CD4-positive, alpha-beta T cell treated with Interleukin-15 for 1 hour (primary cell): ENCODE measurements at regions not wholly inside any gene's neighbourhood (a gene's known extent, or its start where the extent isn't known, plus 50 kb on each side); places are given as distances from the start of the nearest gene placed in this dataset.
A peak's percentile ranks its signal among the peaks of the same experiment; 100 is the strongest.
"Not testable (repeated sequence)": the region's sequence is repeated elsewhere in the genome, so short reads cannot be mapped to it uniquely, and the experiment has no call there.

Experiments
- DNase-seq: peaks from one replicate; pipeline ENCODE4 v3.0.0-alpha.2; 2020

DNA sequence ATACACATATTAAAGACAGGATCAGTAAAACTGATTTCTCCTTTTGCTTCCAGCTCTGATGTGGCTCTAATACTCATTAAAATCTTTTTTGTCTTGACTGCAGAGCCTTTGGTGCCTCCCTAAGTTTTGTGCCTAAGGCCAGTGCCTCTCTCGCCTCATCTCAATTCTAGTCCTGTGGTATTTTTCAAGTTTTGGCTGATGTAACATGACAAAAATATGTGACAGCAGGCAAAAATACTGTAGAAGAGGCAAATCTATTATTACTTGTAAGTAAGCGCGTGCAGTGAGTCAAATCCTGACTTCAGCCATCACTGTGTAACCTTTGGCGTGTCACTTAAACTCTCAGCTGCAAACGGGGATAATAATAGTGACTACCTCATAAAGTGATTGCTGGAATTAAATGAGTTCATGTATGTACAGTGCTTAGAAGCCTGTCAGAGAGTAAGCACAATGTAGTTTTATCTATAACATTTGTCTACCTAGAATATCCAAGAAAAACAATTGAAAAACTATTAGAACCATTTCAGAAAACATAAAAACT lies 74.0 kb downstream of the MAB21L3 start:
- no peak for DNase-seq

DNA sequence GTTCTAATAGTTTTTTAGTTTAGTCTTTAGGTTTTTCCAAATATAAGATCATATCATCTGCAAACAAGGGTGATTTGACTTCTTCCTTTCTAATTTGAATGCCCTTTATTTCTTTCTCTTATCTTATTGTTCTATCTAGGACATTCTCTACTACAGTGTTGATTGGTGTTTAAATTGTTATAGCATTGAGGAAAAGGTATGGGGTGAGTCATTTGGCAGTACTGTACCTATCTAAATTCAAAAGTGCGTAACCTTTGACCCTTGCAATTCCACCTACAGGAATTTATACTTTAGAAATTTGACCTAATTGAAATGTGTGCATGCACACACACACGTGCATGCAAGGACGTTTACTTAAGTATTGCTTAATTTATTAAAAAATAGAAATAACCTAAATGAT lies 78.3 kb downstream of the MAB21L3 start:
- DNase-seq = no peak

DNA sequence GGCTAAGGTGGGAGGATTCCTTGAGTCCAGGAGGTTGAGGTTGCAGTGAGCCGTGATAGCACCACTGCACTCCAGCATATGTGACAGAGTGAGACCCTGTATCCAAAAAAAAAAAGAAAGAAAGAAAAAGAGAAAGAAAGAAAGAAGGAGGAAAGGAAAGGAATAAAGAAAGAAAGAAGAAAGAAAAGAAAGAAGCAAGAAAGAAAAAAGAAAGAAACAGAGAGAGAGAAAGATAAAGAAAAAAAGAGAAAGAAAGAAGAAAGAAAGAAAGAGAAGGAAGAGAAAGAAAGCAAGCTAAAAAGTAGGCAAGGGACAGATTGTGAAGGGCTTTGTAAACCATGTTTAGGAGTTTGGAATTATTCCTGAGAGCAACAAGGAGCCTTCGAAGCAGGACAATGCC lies 80.1 kb downstream of the MAB21L3 start:
- no peak for DNase-seq

DNA sequence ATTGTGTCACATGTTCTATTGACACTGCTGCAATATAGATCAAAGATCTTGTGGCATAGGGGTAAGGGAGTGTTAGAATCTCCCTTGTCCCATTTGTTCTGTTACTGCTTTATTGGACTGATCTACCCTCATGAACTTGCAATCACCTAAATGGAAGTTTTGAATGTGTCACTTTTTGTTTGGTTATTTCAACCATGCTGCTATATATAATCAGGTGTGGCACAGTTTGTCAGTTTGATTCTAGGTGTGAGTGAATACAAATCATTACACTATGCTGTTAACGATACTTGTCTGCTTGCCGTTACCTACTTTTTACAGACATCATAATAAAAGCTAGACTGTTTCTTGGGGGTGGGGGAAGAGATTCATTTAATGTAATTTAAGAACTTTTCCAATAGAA lies 82.6 kb downstream of the MAB21L3 start:
- DNase-seq = no peak

DNA sequence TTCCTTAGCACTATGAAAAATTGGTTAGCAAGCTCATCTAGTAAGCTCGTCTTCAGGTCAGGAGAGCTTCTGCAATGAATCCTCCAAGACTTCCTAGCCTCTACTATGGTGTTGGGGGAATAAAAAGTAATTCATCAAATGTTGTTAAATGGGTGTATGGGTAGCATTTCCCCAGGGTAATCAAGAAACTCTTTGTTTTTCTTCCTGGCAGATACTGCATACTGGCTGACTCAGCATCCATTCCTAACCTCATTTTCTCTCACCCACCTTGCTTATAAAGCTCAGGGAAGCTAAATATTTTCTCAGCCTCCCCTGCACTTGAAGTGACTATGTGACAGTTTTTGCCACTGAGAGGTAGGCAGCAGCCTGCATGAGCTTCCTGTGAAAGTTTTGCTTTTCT lies 83.4 kb downstream of the MAB21L3 start:
- no peak for DNase-seq

DNA sequence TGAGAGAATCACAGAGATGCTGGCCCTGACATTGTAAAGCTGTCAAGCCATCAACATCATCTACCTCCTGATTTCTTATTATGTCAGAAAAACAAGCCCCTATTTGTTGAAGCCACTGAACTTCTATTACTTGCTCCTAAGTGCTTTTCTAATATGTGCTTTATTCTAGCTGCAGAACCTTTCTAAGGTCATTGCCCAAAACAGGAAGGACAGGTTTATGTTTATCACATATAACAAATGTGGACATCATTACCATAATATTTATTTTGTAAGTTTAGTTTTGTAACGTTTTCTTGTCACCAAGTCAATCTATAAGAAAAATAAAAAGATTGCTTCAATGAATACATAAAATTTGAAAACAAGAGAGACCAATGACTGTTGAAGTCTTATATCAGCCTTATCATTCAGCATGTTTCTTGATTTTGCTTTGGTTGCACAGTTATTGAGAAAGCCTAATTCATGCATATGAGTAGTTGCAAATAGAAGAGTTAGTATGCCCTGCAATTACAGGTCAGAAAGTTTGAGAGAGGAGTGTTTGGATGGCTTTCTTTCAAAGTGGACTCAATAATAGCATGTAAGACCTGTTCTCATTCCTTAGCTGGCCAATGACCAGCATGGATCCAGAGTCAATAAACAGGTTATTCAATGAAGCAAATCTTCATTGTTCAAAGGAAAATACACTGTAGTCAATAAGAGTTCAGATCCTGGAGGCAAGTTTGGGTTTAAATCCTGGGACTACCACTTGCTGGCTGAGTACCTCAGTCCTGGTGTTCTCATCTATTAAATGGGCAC lies 84.1 kb downstream of the MAB21L3 start:
- DNase-seq = no peak

DNA sequence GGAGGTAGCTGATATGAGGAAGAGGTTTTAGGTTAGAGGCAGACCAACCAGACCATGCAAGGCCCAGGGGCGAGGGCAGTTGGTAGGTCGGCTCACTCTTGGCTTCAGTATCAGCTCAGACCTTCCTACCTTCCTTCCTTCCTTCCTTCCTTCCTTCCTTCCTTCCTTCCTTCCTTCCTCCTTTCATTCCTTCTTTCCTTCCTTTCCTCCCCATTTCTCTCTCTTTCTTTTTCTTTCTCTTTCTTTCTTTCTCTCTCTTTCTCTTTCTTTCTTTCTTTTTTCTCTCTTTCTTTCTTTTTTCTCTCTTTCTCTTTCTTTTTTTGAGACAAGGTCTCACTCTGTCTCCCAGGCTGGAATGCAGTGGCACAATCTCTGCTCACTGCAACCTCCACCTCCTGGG lies 89.1 kb downstream of the MAB21L3 start:
- DNase-seq = not testable (repeated sequence)

DNA sequence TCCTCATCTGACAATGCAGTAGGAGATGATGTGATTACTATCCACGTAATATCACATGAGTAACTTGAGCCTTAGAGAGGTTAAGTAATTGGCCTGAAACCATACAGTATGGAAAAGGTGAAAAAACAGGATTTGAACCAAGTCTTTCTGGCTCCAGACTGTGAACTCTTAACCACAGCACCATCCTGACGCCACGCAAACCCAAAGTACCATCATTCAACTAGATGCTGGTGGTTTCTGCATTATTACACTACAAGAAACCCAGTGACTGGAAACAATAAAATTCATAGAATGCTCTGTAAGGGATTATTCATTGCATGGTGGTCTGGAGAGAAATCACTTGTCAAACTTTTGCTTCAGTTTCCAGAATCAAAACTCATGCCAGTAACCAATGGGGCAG lies 90.7 kb downstream of the MAB21L3 start:
- DNase-seq = no peak

DNA sequence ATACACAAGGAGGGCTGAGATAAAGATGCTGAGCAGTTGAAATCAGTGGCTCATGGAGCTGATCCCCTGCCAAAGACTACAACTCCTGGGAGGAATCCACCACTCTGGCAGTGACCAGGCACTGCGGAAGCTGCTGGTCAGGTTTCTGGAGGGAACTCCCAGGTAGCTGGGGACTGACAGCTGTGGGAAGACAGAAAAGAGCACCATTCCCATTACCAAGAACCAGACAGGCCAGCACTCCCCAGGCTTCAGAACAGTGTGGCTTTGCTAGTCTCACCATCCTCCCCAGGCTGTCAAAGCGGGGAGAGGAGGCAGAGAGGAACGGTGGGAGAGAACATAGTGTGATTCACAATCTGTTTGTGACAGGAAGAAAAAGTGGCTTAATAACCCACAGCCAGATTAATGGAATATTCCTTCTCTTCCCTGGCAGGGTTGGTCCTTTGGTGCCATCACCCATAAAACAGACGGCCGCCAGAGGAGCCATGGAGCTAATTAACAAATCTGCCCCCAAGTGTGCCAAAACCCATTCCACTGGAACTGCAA lies 92.1 kb downstream of the MAB21L3 start:
- DNase-seq = no peak

DNA sequence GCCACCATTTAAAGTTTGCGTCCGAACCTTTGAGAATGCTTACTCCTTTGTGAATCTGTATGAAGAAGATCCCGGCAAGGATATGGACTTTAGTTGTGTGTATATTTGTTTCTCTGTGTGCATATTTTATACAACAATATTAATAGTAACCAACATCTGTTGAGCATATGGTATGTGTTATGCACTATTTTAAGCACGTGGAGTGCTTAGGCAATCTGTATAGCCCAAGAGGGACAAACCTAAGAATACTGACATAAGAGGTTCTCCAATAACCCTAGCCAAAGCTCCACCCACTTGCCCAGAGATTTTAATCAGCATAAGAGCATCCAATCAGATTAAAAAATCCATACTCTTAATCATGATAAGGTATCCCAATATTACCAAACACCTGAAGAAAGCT lies 92.7 kb downstream of the MAB21L3 start:
- DNase-seq = no peak

DNA sequence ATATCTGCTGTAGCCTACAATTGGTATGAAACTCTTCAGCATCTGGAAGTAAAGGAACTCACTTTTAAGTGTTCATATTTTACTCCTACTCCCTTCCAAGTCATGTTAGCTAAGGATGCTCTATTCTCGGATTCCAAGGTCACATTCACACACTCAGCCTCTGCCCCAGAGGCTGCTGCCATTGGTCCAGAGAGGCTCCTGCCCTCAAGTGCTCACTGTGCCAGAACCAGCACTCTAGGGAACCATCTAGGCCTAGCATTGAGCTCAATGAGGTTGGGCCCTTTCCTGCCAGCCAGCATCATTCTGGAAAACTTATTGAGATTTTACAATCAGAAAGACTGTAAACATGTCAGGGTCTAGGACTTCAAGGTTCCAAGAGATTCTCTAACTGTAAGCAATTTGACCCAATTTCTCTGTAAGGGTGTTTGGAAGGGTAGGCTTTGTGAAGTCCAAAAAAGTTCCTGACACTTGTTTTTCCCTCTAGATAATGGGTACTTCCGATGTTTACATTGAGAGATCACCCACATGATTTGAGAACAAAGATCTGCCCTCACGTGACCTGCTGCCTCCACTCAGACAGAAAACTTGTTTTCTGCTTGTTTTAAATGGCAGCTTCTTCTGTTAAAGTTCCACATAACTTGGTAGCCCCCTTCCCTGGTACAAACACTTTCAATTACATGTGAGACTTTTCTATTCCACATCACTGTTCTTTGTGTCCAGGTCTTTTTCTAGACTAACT lies 94.9 kb downstream of the MAB21L3 start:
- no peak for DNase-seq

DNA sequence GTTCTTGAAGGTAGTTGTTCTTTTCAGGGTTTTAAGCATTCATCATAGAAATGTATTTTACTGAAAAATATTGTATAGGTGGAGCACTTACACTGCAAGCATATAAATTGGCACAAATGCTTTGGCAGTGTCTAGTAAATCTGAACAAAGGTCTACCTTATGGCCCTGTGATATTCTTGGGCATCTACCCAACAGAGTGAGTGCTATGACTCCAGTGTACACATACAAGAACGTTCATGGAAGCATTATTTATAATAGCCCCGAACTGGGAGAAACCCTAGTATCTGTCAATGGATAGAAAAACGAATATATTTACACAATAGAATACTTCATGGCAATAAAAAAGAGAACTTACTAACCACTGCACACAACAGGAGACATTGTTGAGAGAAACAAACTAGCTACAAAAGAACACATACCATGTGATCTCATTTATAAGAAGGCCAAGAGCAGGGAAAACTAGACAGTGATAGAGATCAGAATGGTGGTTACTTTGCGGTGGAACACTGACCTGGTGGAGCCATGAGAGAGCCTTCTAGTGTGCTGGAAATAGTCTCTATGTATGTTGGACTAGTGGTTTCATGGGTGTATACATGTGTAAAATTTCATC lies 96.0 kb downstream of the MAB21L3 start:
- no peak for DNase-seq

DNA sequence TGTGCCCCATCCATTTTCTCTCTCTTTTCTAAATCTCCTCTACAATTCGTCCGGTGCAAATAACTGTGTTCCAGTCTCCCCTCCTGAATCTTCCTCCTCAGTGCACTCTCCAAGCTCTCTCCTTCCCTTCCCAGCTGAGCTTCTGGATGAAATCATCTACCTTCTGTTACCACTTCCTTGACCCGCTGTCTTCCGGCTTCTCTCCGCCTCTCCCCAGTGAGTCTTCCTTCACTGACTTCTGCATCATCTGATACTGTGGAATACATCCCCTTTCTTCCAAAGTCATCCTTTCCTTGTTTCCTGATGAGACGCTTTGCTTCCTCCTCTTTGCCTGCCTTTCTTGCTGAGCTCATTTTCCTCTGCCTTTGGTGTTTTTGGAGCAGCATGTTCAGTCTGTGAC lies 96.9 kb downstream of the MAB21L3 start:
- DNase-seq = no peak

DNA sequence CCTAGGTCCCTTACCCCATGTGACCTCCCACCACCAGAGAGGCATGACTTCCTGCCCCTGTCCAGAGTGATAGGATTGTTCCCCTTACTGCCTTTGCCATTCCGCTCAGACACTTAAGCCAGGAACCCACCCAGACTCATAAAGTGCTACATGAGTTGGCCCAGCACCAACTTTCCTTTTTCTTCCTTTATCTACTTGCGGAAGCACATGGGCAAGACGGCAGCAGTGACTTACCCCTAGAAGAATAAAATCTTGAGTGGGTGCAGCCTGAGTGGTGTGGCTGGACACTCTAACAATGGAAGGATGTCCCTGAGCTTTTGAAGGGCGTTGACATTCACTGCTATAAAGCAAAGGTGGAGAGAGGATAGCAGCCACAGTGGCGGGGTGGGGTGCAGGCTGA lies 100.1 kb downstream of the MAB21L3 start:
- no peak for DNase-seq

DNA sequence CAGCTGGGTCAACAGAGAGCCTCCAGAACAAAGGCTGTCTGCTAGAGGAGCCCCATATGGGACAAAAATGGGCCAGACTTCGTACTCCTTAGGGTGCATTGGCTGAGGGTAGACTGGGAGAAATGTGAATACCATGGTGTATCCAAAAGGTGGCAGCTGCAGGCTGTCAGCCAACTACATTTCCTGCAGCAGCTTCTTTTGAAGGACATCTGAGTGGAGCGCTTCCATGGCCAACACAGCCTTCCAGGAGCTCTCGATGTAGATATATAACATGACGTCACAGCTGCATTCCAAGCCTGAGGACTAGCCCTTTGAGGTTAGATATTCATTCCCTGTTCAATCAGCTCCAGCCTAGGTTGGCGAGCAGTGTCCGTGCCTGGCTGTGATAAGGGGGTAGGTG lies 107.7 kb downstream of the MAB21L3 start:
- DNase-seq = no peak

DNA sequence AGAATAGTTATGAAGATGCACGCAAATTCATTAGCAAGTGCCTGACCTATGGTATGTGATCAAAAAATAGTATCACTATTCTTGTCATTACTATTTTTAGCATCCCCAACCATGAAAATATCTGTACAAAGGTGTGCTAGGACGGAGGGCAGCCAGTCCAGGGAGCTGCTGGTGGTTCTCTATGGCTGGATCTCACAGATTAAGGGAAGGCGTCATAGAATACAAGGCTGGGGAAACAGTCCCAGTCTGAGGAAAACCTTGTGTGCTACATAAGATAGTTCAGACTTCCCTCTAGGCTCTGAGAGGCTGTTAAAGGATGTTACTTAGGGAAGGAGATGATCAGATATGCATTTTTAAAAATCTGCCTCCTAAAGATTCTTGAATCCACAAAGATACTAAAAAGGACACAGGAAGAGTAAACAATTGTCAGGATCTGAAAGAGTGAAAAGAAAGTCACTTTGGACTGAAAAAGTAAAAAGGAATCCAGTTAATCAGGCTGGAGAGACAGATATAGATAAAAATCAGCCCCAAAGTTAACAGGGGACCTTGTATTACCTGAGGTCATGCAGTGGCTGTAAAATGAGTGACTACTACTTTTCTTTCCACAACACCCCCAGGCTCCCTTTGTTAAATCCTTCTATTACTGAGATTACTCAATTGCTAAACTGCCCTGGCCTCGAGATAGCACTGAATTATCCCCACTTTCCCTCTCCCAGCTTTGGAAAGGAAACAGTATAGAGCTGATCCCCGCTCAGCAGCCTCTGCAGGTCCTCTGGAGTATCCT lies 108.6 kb downstream of the MAB21L3 start:
- no peak for DNase-seq

DNA sequence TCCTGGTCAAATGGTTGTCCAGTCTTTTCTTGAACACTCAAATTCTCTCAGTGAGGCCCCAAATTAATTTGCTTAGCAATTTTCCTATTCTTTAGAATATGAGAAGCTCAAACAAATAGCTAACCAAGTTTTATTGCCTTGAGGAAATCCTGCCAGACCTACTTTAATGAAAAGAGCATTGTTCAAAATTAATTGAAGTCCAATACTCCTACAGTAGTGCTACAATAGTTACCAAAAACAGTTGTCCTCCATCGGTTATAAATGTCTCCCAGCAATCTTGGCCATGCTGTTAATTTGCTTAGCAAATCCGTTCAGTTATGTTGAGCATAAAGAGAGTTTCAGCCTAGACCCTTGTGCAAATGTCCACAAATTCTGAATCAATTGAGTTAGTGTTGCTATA lies 112.9 kb downstream of the MAB21L3 start:
- no peak for DNase-seq

DNA sequence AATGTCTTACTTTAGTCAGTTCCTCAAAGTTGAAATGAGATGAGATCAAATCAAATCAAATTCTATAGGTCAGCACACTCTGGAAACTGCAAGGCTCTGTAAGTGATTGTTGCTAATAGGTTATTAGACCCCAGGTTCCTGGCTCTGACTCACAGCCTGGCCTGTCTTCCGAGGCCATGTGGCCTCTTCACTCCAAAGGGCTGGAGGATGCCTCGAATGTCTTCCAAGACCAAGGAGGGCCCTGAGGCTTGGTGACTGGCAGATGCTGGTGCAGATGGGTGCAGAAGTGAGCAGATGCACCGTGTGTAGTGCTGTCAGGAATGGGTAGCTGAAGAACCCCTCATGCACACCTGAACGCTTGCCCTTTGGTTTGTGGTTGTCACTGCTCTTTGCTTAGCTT lies 113.4 kb downstream of the MAB21L3 start:
- no peak for DNase-seq

DNA sequence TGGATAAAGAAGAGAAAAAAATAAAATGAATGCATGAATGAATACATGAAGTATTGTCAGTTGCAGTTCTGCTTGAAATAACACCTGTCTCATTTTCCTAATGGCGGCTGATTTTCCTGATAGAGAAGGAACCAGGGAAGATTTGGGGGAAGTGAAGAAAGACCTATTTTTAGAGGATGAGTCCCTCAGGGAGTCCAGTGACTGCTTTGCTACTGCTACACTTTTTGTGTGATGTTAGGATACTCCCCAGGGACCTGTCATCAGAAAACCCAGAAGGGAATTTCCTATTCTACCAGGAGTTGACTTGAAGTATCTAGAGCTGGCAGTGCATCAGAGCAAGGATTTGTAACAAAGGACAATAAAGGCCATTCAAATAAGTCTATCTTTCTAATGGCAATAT lies 114.8 kb downstream of the MAB21L3 start:
- no peak for DNase-seq

DNA sequence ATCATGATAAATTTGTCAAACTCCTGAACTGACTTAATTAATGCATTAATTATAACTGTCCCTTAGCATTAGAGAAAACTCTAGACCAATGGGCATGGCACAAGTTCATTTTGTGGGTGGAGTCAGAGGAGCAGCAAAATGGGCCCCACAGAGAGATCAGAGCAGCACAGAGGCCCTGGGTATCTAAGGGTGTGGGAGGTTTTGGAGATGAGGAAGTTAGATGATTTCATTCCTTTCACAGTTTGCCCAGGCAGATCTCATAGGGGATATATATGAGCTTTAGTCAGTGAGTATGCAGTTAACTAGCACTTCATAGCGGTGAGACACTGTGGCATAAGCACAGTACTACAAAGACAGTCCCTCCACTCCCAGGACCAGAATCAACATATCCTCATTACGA lies 117.3 kb downstream of the MAB21L3 start:
- DNase-seq = no peak

DNA sequence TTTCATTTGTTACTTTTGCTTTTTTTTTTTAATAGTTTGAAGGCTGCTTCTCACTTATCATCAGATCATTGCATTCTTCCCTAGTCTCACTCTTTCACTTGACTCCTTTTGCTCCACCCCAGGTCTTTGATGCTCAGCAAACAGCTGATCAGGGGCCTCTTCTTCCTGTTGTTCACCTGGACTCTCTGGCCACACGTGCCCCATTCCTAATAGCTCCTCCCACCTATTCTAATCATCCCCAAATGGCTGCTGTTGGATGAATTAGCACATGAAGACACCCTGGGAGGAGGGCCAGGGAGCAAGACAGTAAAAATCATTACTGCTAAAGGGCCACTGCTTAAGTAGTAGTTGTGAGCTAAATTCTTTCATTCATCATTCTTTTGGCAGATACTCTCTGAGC lies 119.5 kb downstream of the MAB21L3 start:
- DNase-seq = no peak

DNA sequence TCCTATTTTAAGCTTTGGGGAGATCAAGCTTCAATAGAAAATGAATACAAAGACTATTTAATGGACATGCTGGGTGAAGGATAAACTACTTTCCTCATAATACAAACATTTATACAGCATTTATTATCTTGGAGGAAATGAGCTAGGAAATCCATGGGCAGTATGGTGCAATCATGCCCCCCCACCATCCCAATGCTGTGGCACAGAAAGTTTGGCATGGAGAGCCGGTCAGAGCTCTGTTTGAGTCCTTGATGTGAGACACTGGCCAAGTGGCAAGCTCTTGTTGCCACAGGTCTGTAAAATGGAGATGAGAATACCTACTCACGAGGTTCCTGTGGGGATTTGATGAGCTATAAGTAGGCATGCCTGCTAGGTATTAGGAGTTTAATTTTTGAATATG lies 120.6 kb downstream of the MAB21L3 start:
- DNase-seq = no peak

DNA sequence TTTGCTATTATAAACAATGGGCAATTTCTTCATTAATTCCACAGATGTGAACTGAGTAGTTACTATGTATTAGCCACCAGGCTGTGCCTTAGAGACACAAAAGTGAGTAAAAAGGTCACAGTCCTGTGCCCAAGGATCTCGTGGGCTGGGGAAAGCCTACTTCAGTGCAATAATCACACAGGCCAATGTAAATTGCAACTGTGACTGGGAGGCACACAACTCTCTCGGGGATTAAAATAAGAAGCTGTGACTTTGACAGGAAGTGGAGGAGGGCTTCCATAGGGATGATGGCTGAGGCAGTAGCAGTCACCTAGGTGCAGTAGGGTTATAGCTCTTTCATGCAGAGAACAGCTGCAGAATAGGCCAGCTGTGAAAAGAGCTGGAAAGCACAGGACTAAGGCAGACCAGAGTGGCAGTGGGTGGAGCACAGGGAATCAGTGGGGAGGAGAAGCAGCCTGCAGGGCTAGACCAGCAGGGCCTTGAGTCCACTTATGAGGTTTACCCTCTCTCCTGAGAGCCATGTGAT lies 121.9 kb downstream of the MAB21L3 start:
- DNase-seq = peak; percentile 23
